ENCODE measurements at regions not wholly inside any gene's neighbourhood (a gene's known extent, or its start where the extent isn't known, plus 50 kb on each side); places are given as distances from the start of the nearest gene placed in this dataset.

- H3K4me1 ChIP-seq (ENCODE audit: control insufficient read depth, insufficient read depth, low read length) = no peaks in the 10 kb centered on the region
- in situ Hi-C loops (cut with HindIII; ENCODE audit: low pct_unique_long_range_greater_than_20kb, low sequenced_read_pairs) = no loop called here
- CTCF ChIA-PET = no interaction called here
These were observed 112.1 kb upstream of the DDIT4L start for GRCh38 chr4:100302061-100303026.

More at GRCh38 chr4:100302061-100303026, 112.1 kb upstream of the DDIT4L start:
- TF ChIP-seq SIN3A (IDR thresholded peaks at IDR 0.05; ENCODE audit: borderline replicate concordance, insufficient read depth, low read depth, low read length) (no peak), POLR2AphosphoS5 (IDR thresholded peaks at IDR 0.05; ENCODE audit: low read depth, low read length) (no peak), REST (IDR thresholded peaks at IDR 0.05; ENCODE audit: insufficient read depth in 1 of 2, low read depth in 2 of 2, low read length in 1 of 2) (no peak), TCF7L2 (IDR thresholded peaks at IDR 0.05; ENCODE audit: low read depth, low read length) (no peak), CTCF (IDR thresholded peaks at IDR 0.05) (no peak)
- no peaks in the 10 kb centered on the region for H3K36me3 ChIP-seq (ENCODE audit: control insufficient read depth, insufficient read depth, low read length)
- no TSS peak for BruUV-seq (replicated peaks)
- no peak for ATAC-seq
- no peak overlapping the region for H3K27ac ChIP-seq (ENCODE audit: low read length)
- no peaks in the 10 kb centered on the region for H3K9me3 ChIP-seq (ENCODE audit: control insufficient read depth, insufficient read depth, low read depth, low read length)
- intact Hi-C loops (cut with micrococcal nuclease; ENCODE audit: unreplicated experiment) = no loop called here
- DNase-seq (ENCODE audit: low read depth, low spot score) = no peak
- no peak overlapping the region for H3K4me3 ChIP-seq (ENCODE audit: low read depth in 2 of 2, low read length in 2 of 2)
- H3K27me3 ChIP-seq (ENCODE audit: control insufficient read depth, insufficient read depth, low read length) = no peaks in the 10 kb centered on the region
- POLR2A ChIA-PET = no interaction called here

Data from Panc1 (cell line).